ENCODE measurements at regions not wholly inside any gene's neighbourhood (a gene's known extent, or its start where the extent isn't known, plus 50 kb on each side); places are given as distances from the start of the nearest gene placed in this dataset.

- no peak overlapping the region for H3K27ac ChIP-seq
- DNase-seq (ENCODE audit: low spot score) = no peak
- no peaks in the 10 kb centered on the region for H3K27me3 ChIP-seq (replicated peaks; ENCODE audit: insufficient read depth)
- no peaks in the 10 kb centered on the region for H3K4me1 ChIP-seq (ENCODE audit: control insufficient read depth in 1 of 2, low read depth in 2 of 2)
- H3K36me3 ChIP-seq = no peaks in the 10 kb centered on the region
- H3K4me3 ChIP-seq = no peak overlapping the region
- ATAC-seq (ENCODE audit: insufficient number of reproducible peaks, low FRiP score, low read depth) = no peak
- no peaks in the 10 kb centered on the region for H3K9me3 ChIP-seq
- TF ChIP-seq CTCF (IDR thresholded peaks at IDR 0.05) = no peak
These were observed 85.4 kb upstream of the FAT1 start for GRCh38 chr4:186809070-186809469.

GRCh38 chr4:186810613-186811150, 87.0 kb upstream of the FAT1 start:
- no peak overlapping the region for H3K4me3 ChIP-seq

GRCh38 chr4:186812592-186812991, 88.9 kb upstream of the FAT1 start:
- Histone ChIP-seq H3K4me3 (no peak overlapping the region), H3K9me3 (no peaks in the 10 kb centered on the region), H3K36me3 (no peaks in the 10 kb centered on the region), H3K27me3 (replicated peaks; ENCODE audit: insufficient read depth) (no peaks in the 10 kb centered on the region), H3K4me1 (ENCODE audit: control insufficient read depth in 1 of 2, low read depth in 2 of 2) (no peaks in the 10 kb centered on the region), H3K27ac (no peak overlapping the region)
- DNase-seq (ENCODE audit: low spot score) (no peak), ATAC-seq (ENCODE audit: insufficient number of reproducible peaks, low FRiP score, low read depth) (no peak)
- no peak for TF ChIP-seq CTCF (IDR thresholded peaks at IDR 0.05)

More at GRCh38 chr4:186810613-186811150, 87.0 kb upstream of the FAT1 start:
- H3K9me3 ChIP-seq = no peaks in the 10 kb centered on the region
- H3K27ac ChIP-seq = no peak overlapping the region
- no peaks in the 10 kb centered on the region for H3K4me1 ChIP-seq (ENCODE audit: control insufficient read depth in 1 of 2, low read depth in 2 of 2)
- DNase-seq (ENCODE audit: low spot score) (no peak), ATAC-seq (ENCODE audit: insufficient number of reproducible peaks, low FRiP score, low read depth) (no peak)
- no peaks in the 10 kb centered on the region for H3K27me3 ChIP-seq (replicated peaks; ENCODE audit: insufficient read depth)
- TF ChIP-seq CTCF (IDR thresholded peaks at IDR 0.05) = no peak
- no peaks in the 10 kb centered on the region for H3K36me3 ChIP-seq

GRCh38 chr4:186813377-186814068, 89.9 kb upstream of the FAT1 start:
- Histone ChIP-seq H3K36me3 (no peaks in the 10 kb centered on the region), H3K27ac (no peak overlapping the region), H3K9me3 (no peaks in the 10 kb centered on the region), H3K27me3 (replicated peaks; ENCODE audit: insufficient read depth) (no peaks in the 10 kb centered on the region), H3K4me3 (no peak overlapping the region), H3K4me1 (ENCODE audit: control insufficient read depth in 1 of 2, low read depth in 2 of 2) (no peaks in the 10 kb centered on the region)
- ATAC-seq (ENCODE audit: insufficient number of reproducible peaks, low FRiP score, low read depth) (no peak), DNase-seq (ENCODE audit: low spot score) (no peak)
- TF ChIP-seq CTCF (IDR thresholded peaks at IDR 0.05) = no peak

DNA sequence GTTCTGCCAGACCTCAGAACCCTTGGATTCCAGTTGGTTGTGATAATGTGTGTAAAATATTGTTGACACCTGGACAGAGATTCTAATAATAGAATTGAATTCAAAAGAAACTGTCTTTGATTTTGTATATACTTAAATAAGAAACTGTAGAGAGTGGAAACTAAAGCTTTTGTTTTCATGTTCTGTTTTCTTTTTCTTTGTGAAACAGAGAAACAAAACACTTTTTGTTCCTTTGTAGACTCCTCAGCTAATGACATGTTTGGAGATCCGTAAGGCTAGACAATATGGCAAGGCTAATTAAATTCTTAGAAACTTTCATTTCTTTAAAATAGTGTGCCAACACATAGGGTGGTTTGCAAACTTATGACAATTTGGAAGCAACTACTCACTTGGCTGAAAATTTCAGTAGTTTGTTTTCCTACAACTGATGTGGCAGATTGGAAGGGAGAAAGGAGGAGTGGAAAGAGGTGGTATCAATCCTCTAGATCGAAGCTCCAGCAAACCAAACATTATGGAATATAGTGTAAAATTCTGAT, 90.9 kb upstream of the FAT1 start:
- DNase-seq (ENCODE audit: low spot score) (no peak), ATAC-seq (ENCODE audit: insufficient number of reproducible peaks, low FRiP score, low read depth) (no peak)
- Histone ChIP-seq H3K4me3 (no peak overlapping the region), H3K27ac (no peak overlapping the region), H3K4me1 (ENCODE audit: control insufficient read depth in 1 of 2, low read depth in 2 of 2) (no peaks in the 10 kb centered on the region), H3K36me3 (no peaks in the 10 kb centered on the region), H3K9me3 (no peaks in the 10 kb centered on the region), H3K27me3 (replicated peaks; ENCODE audit: insufficient read depth) (no peaks in the 10 kb centered on the region)
- no peak for TF ChIP-seq CTCF (IDR thresholded peaks at IDR 0.05)

All from thoracic aorta (tissue), 2 donors.